GM12878 (cell line): ENCODE measurements at regions not wholly inside any gene's neighbourhood (a gene's known extent, or its start where the extent isn't known, plus 50 kb on each side); places are given as distances from the start of the nearest gene placed in this dataset.

ENCODE experiments used
- ATAC-seq: fragments of 200-7000 bp; cut with Tn5 transposase; 3 replicates; pipeline ENCODE4 v1.9.1; 2020; ENCODE audit warnings: mild to moderate bottlenecking, moderate library complexity
- BruUV-seq: library from RNA; stranded (reverse); fragments of 400-500 nt; replicated peaks from 2 replicates; lab custom pipeline; 2021; lab: Mats Ljungman, UMichigan
- CTCF ChIA-PET: fragments of 300-600 bp; sonication (Branson Sonifier 250); formaldehyde crosslinking; extraction: SDS; loops from one replicate; lab custom pipeline; 2021; ENCODE audit warnings: inconsistent platforms; lab: Yijun Ruan, JAX
- POLR2A ChIA-PET: fragments of 350-600 bp; formaldehyde crosslinking; extraction: SDS; loops from one replicate; lab custom pipeline; 2021; ENCODE audit warnings: inconsistent platforms; lab: Charles Lee
- RAD21 ChIA-PET: fragments of 300-600 bp; sonication (Branson Sonifier 250); formaldehyde crosslinking; loops from one replicate; lab custom pipeline; 2023; ENCODE audit warnings: antibody characterized with exemption; ENCODE audit not compliant: unreplicated experiment; lab: Charles Lee
- SMC1A ChIA-PET: fragments of 300-600 bp; sonication (Branson Sonifier 250); formaldehyde crosslinking; loops from one replicate; lab custom pipeline; 2023; ENCODE audit not compliant: unreplicated experiment, uncharacterized antibody; lab: Charles Lee
- DNase-seq: peaks from one replicate; pipeline ENCODE4 v3.0.0-alpha.2; 2011; ENCODE audit warnings: low read depth, low spot score
- FAIRE-seq: peaks from 3 replicates; lab custom pipeline; 2011; peaks lifted over from hg19 to GRCh38; lab: Jason Lieb, UNC
- H2AFZ ChIP-seq: 2 replicates; pipeline ENCODE4 v1.6.0; 2011; ENCODE audit warnings: low read depth, low read length, control low read depth; ENCODE audit not compliant: control insufficient read depth
- H3K27ac ChIP-seq: 2 replicates; pipeline ENCODE4 v1.5.1; 2011; ENCODE audit warnings: control low read depth; ENCODE audit not compliant: control insufficient read depth, insufficient read depth
- H3K27me3 ChIP-seq, 2 experiments: replicated peaks in 1 of 2; 2 replicates each; pipeline versions ENCODE4 v1.6.0 to v1.6.1; 2011; ENCODE audit warnings: low read length in 1 of 2; ENCODE audit not compliant: control insufficient read depth in 2 of 2, insufficient read depth in 2 of 2
- H3K36me3 ChIP-seq, 2 experiments: 2 replicates each; pipeline ENCODE4 v1.5.1; 2011; ENCODE audit warnings: low read length in 1 of 2; ENCODE audit not compliant: control insufficient read depth in 2 of 2, insufficient read depth in 2 of 2
- H3K4me1 ChIP-seq: 2 replicates; pipeline ENCODE4 v1.6.1; 2011; ENCODE audit warnings: mild to moderate bottlenecking, low read length, moderate library complexity, mixed read lengths; ENCODE audit not compliant: control insufficient read depth, insufficient read depth
- H3K4me2 ChIP-seq: 2 replicates; pipeline ENCODE4 v1.6.0; 2011; ENCODE audit warnings: control low read depth; ENCODE audit not compliant: control insufficient read depth, insufficient read depth
- H3K4me3 ChIP-seq: fragments of 200-600 bp; sonication (generic); 2 replicates; pipeline ENCODE4 v1.5.1; 2016
- H3K79me2 ChIP-seq: 2 replicates; pipeline ENCODE4 v1.6.0; 2011; ENCODE audit warnings: low read length; ENCODE audit not compliant: control insufficient read depth, insufficient read depth
- H3K9ac ChIP-seq: 2 replicates; pipeline ENCODE4 v1.8.0; 2011; ENCODE audit warnings: low read length, control low read depth, mixed read lengths; ENCODE audit not compliant: control insufficient read depth, insufficient read depth
- H3K9me3 ChIP-seq: replicated peaks from 3 replicates; pipeline ENCODE4 v1.5.1; 2011; ENCODE audit warnings: mild to moderate bottlenecking, low read length; ENCODE audit not compliant: control insufficient read depth, insufficient read depth
- H4K20me1 ChIP-seq: 2 replicates; pipeline ENCODE4 v1.6.0; 2011; ENCODE audit not compliant: control insufficient read depth, insufficient read depth
- JUND ChIP-seq: IDR thresholded peaks from 2 replicates; pipeline ENCODE4 v1.6.1; 2012; ENCODE audit warnings: low read depth, mild to moderate bottlenecking, low read length, improper control_type of control experiment, moderate library complexity
- SREBF1 ChIP-seq: IDR thresholded peaks from 2 replicates; pipeline ENCODE4 v1.6.1; 2012; ENCODE audit warnings: mild to moderate bottlenecking, low read length
- WGBS: methylation state at CpG from one replicate; pipeline ENCODE4 v1.1.6; 2016; ENCODE audit warnings: low lambda C conversion rate; ENCODE audit not compliant: insufficient replicate concordance, insufficient coverage; ENCODE audit errors: missing lambda C conversion rate; 5-methylcytosine and 5-hydroxymethylcytosine counted together
- in situ Hi-C: fragments of 300-500 bp; cut with MboI; formaldehyde crosslinking; loops from 9 replicates; pipeline ENCODE4 v1.14.3; 2018; ENCODE audit warnings: mixed read lengths
- intact Hi-C: fragments of 100-400 bp; cut with micrococcal nuclease; formaldehyde crosslinking; loops from one replicate; pipeline ENCODE4 v1.14.2; 2022; ENCODE audit not compliant: unreplicated experiment
- TF ChIP-seq, protein P1 (sequence below), 3 experiments: IDR thresholded peaks in 2 of 3; conservative IDR thresholded peaks in 1 of 3; 2 replicates each; pipeline ENCODE4 v1.5.1; 2011; ENCODE audit warnings: low read depth in 3 of 3, low read length in 3 of 3, mild to moderate bottlenecking in 3 of 3, control low read depth in 2 of 3, moderate library complexity in 2 of 3, inconsistent platforms in 1 of 3, mixed read lengths in 1 of 3; ENCODE audit not compliant: control insufficient read depth in 2 of 3, insufficient read depth in 1 of 3; ENCODE audit errors: extremely low read depth in 1 of 3

- TF ChIP-seq, protein P1, sequence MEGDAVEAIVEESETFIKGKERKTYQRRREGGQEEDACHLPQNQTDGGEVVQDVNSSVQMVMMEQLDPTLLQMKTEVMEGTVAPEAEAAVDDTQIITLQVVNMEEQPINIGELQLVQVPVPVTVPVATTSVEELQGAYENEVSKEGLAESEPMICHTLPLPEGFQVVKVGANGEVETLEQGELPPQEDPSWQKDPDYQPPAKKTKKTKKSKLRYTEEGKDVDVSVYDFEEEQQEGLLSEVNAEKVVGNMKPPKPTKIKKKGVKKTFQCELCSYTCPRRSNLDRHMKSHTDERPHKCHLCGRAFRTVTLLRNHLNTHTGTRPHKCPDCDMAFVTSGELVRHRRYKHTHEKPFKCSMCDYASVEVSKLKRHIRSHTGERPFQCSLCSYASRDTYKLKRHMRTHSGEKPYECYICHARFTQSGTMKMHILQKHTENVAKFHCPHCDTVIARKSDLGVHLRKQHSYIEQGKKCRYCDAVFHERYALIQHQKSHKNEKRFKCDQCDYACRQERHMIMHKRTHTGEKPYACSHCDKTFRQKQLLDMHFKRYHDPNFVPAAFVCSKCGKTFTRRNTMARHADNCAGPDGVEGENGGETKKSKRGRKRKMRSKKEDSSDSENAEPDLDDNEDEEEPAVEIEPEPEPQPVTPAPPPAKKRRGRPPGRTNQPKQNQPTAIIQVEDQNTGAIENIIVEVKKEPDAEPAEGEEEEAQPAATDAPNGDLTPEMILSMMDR (IDR thresholded peaks at IDR 0.05 in 2 of 3, conservative IDR thresholded peaks at IDR 0.05 in 1 of 3; ENCODE audit: control insufficient read depth in 2 of 3, extremely low read depth in 1 of 3, insufficient read depth in 1 of 3, low read depth in 3 of 3, low read length in 3 of 3): no peak
- TF ChIP-seq, all 136 proteins: peak for 0
Measured at GRCh38 chr18:46340716-46341115, 236.5 kb downstream of the HAUS1 start (continued).

DNA sequence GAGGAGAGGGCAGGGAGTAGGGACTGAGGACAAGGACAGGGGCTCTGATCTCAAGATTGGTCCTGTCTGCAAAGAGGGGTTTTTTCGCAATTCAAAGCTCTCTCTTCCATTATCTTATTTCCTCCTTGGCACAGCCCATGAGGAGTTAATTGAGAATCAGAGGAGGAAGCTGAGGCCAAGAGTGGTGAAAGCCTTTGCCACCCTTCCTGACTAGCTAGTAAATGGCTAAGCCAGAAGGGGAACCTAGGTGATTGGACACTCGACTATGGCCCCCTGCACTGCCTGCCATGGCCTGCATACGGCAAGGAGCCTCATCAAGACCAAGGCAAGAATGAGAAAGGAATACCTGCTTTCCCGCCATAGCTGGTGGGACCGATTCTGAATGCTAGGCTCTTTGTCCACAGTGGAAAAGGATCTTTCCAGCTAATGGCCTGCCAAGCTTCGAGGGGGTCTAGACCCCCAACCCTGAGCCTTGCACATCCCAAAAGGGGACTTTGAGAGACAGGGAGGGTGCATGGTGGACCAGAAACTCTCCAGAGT lies 237.9 kb downstream of the HAUS1 start:
- H3K79me2 ChIP-seq: no peaks in the 10 kb centered on the region
- H3K4me3 ChIP-seq: no peak overlapping the region
- POLR2A ChIA-PET: no interaction called here
- H2AFZ ChIP-seq: no peak overlapping the region
- no peak overlapping the region for H3K4me2 ChIP-seq
- TF ChIP-seq JUND (no peak), SREBF1 (no peak)
- TF ChIP-seq, all 136 proteins: peak for 0
- peaks cover 28% of the 10 kb centered on the region for H3K4me1 ChIP-seq
- no peak for ATAC-seq
- peaks cover 0 to 2% of the 10 kb centered on the region in 2 experiments; a peak in 1 of 4 replicates for H3K27me3 ChIP-seq
- ChIA-PET CTCF (interaction anchor here (0.8 kb wide), 1 partner anchor 8 kb away, joined by 5 read pairs; no protein-coding TSS in a partner anchor), SMC1A (no interaction called here), RAD21 (no interaction called here)
- H4K20me1 ChIP-seq: no peaks in the 10 kb centered on the region
- no peak overlapping the region for H3K27ac ChIP-seq
- intact Hi-C loops (no loop called here), in situ Hi-C loops (no loop called here)
- 34% methylated on average over 6 of the region's 6 CpGs for WGBS
- H3K9me3 ChIP-seq: no peaks in the 10 kb centered on the region; the same call in 2 of the 3 replicates
- H3K9ac ChIP-seq: no peak overlapping the region
- no TSS peak for BruUV-seq
- no peak for DNase-seq
- no peak for FAIRE-seq
- H3K36me3 ChIP-seq: no peaks in the 10 kb centered on the region
